ENCODE measurements at regions not wholly inside any gene's neighbourhood (a gene's known extent, or its start where the extent isn't known, plus 50 kb on each side); places are given as distances from the start of the nearest gene placed in this dataset.

GRCh38 chr7:67781841-67782240, 785.2 kb downstream of the TYW1 start:
- in situ Hi-C loops (cut with MboI; ENCODE audit: low sequenced_read_pairs) = no loop called here
- TF ChIP-seq MAFK (IDR thresholded peaks at IDR 0.05; ENCODE audit: low read depth, low read length) = no peak
- Histone ChIP-seq H3K36me3 (ENCODE audit: control insufficient read depth, insufficient read depth, low read length) (no peaks in the 10 kb centered on the region), H3K4me3 (ENCODE audit: insufficient read depth, low read depth, low read length) (no peak overlapping the region), H3K4me1 (ENCODE audit: control insufficient read depth, insufficient read depth, low read length) (no peaks in the 10 kb centered on the region), H2AK5ac (ENCODE audit: low read depth, low read length) (no peak overlapping the region), H4K5ac (ENCODE audit: low read depth, low read length) (no peak overlapping the region), H2BK20ac (ENCODE audit: low read depth, low read length) (no peak overlapping the region), H3K9ac (ENCODE audit: low read depth, low read length) (no peak overlapping the region), H3K4ac (ENCODE audit: low read depth, low read length) (no peak overlapping the region), H2BK15ac (ENCODE audit: low read depth, low read length) (no peak overlapping the region), H3K9me1 (ENCODE audit: insufficient read depth, low read length) (no peaks in the 10 kb centered on the region), H3K79me1 (ENCODE audit: low read depth in 1 of 2, low read length in 2 of 2) (no peaks in the 10 kb centered on the region), H3K18ac (ENCODE audit: low read depth, low read length) (no peak overlapping the region), H2AK9ac (replicated peaks; ENCODE audit: low read depth, low read length, poor library complexity) (no peak overlapping the region), H2BK5ac (ENCODE audit: low read depth, low read length, poor library complexity, severe bottlenecking) (no peak overlapping the region), H3K27ac (ENCODE audit: insufficient read depth, low read length) (no peak overlapping the region), H4K8ac (ENCODE audit: low read depth in 2 of 2, low read length in 2 of 2) (no peak overlapping the region), H3K4me2 (ENCODE audit: low read depth, low read length) (no peak overlapping the region), H3K9me3 (ENCODE audit: control insufficient read depth, insufficient read depth, low read length) (peaks cover 13% of the 10 kb centered on the region), H3K23ac (ENCODE audit: low read depth, low read length) (no peak overlapping the region), H3K27me3 (ENCODE audit: control insufficient read depth, insufficient read depth, low read length) (no peaks in the 10 kb centered on the region), H2BK120ac (ENCODE audit: low read depth, low read length) (no peak overlapping the region), H3K56ac (ENCODE audit: extremely low read depth, insufficient read depth, low read length) (no peak overlapping the region), H4K20me1 (ENCODE audit: insufficient read depth, low read length) (no peaks in the 10 kb centered on the region), H2AFZ (replicated peaks; ENCODE audit: low read length, poor library complexity) (no peak overlapping the region), H3K14ac (replicated peaks; ENCODE audit: low read depth, low read length) (no peak overlapping the region), H4K91ac (ENCODE audit: insufficient read depth, low read depth, low read length) (no peak overlapping the region)
- ChIA-PET CTCF (no interaction called here), POLR2A (ENCODE audit: unreplicated experiment) (no interaction called here)
- no CpG with 5 or more reads among the region's 7 CpGs for WGBS, 2 experiments (ENCODE audit: extremely low coverage in 2 of 2, insufficient read length in 1 of 2)
- dilution Hi-C loops (cut with HindIII; ENCODE audit: low sequenced_read_pairs, unreplicated experiment) = no loop called here
- intact Hi-C loops (cut with micrococcal nuclease) = no loop called here
- no peak for ATAC-seq (ENCODE audit: low read depth)
- BruUV-seq (replicated peaks) = no TSS peak
- DNase-seq = no peak

All from IMR-90 (cell line).